Coronary artery (tissue), 2 donors: ENCODE measurements at regions not wholly inside any gene's neighbourhood (a gene's known extent, or its start where the extent isn't known, plus 50 kb on each side); places are given as distances from the start of the nearest gene placed in this dataset.

Experiments used
- DNase-seq: peaks from one replicate; pipeline ENCODE4 v3.0.0-alpha.2; 2017; ENCODE audit warnings: low spot score
- H3K27ac ChIP-seq, 2 donors: fragments of 200-600 bp; sonication (generic); one replicate each; pipeline ENCODE4 v1.5.1; 2016 to 2019
- H3K4me3 ChIP-seq: fragments of 200-600 bp; sonication (generic); 2 replicates; pipeline ENCODE4 v1.5.1; 2016; ENCODE audit warnings: mild to moderate bottlenecking, moderate library complexity
- TF ChIP-seq, protein P1 (sequence below): fragments of 200-600 bp; sonication (generic); IDR thresholded peaks from one replicate; pipeline ENCODE4 v1.5.1; 2019; ENCODE audit warnings: antibody characterized with exemption

DNA sequence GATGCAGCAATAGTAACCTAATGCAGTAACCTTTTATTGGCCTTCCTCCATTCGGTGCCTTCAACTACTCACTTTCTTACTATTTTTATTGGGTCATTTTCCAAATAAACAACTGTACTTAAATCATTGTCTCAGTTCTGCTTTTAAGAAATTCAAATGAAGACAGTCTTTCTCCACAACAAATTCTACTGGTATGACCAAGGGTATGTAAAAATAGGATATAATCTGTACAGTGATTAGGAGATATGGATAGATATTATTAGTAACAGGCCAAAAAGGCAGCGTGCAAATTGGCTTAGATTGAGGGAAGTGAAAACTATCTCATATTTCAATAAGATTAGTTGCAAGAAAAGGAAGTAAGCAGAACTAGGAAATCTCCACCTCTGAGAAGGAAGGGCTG is 177.4 kb upstream of the PPP1R2C start:
- Histone ChIP-seq H3K4me3 (no peak overlapping the region), H3K27ac (no peak overlapping the region)
- no peak for DNase-seq
- TF ChIP-seq, protein P1, sequence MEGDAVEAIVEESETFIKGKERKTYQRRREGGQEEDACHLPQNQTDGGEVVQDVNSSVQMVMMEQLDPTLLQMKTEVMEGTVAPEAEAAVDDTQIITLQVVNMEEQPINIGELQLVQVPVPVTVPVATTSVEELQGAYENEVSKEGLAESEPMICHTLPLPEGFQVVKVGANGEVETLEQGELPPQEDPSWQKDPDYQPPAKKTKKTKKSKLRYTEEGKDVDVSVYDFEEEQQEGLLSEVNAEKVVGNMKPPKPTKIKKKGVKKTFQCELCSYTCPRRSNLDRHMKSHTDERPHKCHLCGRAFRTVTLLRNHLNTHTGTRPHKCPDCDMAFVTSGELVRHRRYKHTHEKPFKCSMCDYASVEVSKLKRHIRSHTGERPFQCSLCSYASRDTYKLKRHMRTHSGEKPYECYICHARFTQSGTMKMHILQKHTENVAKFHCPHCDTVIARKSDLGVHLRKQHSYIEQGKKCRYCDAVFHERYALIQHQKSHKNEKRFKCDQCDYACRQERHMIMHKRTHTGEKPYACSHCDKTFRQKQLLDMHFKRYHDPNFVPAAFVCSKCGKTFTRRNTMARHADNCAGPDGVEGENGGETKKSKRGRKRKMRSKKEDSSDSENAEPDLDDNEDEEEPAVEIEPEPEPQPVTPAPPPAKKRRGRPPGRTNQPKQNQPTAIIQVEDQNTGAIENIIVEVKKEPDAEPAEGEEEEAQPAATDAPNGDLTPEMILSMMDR: no peak

DNA sequence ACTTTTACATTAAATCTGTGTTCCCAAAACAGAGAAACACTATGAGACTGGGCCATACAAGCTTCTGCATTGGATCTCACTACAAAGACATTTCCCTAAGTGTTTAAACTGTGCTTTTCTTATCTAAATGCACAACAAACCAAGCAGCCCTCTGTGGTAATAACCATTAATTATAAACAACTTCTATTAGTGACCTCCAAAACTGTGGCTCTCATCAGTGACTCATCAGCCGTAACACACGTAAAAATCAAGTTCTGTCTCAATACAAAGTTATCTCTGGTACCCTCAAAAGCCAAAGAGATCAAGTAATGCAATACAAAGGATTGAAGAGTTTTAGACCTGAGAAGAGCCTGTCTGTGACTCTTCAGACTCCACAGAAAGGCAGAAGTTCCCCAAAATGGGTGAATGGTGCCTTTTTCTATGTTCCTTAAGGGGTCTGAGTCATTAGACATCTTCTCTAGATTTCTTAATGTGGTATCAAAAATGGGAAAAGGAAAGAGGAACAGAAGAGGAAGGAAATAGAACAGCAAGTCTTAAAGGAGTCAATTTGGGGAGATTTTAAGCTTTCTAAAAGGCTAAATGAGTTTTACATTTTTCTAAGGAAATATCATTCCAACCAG is 189.8 kb upstream of the PPP1R2C start:
- H3K4me3 ChIP-seq: no peak overlapping the region
- no peak for DNase-seq
- no peak overlapping the region for H3K27ac ChIP-seq
- TF ChIP-seq, protein P1: no peak

GRCh38 chrX:42973321-42973720 is 195.4 kb upstream of the PPP1R2C start:
- TF ChIP-seq, protein P1: no peak
- H3K27ac ChIP-seq: no peak overlapping the region
- DNase-seq: no peak
- H3K4me3 ChIP-seq: no peak overlapping the region

DNA sequence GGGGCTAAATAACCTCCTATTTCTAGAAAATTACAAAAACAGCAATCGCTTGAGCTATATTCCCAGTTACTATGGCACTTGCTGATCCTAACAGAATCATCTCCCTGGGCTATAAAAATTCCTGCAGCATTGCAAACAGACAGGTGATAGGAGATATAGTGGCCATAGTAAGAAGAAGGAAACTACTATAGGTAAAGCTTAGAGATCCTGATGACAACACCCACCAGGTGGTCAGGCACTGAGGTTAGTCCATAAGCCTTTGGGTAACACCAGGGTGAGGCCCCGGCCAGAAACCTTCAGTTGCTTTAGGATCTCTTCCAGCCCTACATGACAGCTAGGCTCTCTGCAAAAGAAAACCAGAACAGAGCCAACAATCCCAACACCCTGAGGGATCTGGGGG is 197.9 kb upstream of the PPP1R2C start:
- Histone ChIP-seq H3K27ac (no peak overlapping the region), H3K4me3 (no peak overlapping the region)
- no peak for DNase-seq
- TF ChIP-seq, protein P1: no peak

GRCh38 chrX:42976746-42977366 is 198.9 kb upstream of the PPP1R2C start:
- no peak overlapping the region for H3K4me3 ChIP-seq
- H3K27ac ChIP-seq: no peak overlapping the region
- DNase-seq: no peak
- TF ChIP-seq, protein P1: no peak

DNA sequence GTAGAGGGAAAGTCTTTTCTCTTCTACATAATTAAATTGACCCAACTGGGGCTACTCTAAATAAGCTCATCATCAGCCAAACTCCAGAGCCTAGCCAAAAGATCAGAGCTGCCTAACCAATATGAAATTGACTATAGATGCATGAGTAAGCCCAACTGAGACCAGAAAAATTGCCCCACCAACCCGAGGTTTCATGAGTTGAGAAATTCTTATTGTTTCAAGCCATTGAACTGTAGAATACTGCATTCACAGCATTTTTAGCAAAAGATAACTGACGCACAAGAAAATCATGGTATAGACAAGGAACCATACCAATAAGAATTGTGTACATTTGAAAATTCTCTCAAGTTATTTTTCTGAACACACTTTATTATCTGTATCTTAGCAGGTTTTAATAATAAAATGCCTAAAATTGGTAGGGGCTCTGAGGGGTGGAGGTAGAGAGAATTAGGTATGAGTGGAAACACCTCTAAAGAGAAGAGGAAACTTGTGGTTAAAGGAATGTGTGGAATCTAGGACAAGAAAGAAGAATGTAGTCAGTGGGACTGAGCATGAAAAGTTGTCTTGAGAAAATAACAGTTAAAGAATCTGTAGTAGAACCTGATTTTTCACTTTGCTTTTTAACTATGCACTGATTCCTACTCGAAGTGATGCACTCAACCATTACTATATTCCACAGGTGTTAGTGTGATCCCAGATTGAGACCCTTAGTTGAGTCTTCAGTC is 200.9 kb upstream of the PPP1R2C start:
- TF ChIP-seq, protein P1: no peak
- H3K4me3 ChIP-seq: no peak overlapping the region
- H3K27ac ChIP-seq: no peak overlapping the region
- DNase-seq: no peak
